Hypothalamus (tissue), 51 donors: ENCODE measurements at regions not wholly inside any gene's neighbourhood (a gene's known extent, or its start where the extent isn't known, plus 50 kb on each side); places are given as distances from the start of the nearest gene placed in this dataset.

Experiments
- DNase-seq, 51 donors: peaks; one replicate each; lab custom pipeline; 2025; lab: John Stamatoyannopoulos, UW

DNA sequence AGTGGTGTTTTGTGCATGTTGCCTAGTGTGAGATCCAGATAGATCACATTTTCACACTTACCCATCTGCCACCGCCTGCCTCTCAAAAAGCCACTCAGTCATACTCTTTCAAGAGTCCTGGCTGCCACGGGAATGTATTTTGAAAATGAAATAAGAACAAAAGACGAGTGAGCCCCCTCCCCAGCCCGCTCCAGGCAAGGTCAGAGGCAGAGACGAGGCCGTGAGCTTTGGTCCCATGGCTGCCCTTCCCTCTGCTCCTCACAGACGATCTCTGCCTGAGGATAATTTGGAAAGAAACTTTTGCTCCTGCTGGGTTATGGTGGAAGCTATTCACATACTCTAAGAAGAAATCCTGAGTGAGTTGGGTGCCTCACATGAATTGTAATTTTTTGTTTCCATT, 924.3 kb downstream of the BCL11B start:
- no peak for DNase-seq

DNA sequence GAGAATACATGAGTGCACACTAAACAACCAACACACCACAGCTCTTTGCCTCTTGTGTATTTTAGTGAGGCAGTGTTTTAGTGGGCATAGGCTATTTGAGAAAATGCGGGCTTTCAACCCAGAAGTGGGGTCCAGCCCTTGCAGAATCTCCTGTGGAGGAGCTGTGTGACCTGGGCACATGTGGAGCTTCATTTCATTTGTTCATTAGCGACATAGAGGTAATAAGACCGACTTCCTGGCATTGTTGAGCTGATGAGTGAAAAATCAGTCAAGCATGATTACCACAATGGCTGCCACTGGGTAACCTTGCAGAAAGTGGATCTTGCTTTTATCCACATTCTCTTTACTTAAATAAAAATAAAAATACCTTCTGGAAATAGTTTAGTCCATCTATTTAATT, 923.5 kb downstream of the BCL11B start:
- no peak for DNase-seq

GRCh38 chr14:98350213-98350612, 921.8 kb downstream of the BCL11B start:
- no peak for DNase-seq

DNA sequence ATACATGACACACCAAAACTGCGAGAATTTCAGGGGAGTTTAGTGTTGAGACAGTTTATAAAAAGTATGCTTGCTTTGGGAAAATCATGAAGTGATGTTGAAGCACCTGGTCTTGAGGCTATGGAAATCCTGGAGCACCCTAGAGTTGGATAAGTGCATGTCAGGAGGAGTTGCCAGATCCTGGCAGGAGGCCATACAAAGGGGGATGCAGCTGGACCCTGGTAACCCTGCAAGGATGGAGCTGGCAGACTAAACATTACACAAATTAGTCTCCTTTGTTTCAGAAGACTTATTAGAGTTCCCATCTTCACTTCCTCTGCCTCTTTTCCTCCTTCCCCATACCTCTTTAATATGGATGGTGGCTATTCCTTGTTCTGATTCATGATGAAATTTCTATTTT, 907.0 kb downstream of the BCL11B start:
- no peak for DNase-seq

DNA sequence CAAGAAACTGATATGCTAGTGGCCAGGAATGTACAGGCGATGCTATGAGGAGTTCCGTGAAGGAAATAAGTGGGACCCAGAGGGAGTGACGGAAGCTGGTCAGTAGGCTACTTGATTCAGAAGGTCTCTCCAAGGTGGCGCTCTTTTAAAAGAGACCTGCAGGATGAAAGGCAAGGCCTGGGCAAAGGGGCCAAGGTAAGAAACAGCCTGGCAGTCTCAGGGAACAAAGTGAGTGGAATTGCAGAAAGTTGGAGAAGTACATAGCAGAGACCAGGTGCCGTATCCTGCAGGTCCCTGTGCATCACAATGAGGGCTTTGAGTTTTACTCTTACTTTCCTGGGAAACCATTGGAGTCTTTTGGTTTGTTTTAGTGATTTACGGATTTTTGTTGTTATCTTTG, 905.6 kb downstream of the BCL11B start:
- DNase-seq = no peak

GRCh38 chr14:98368221-98368620, 903.8 kb downstream of the BCL11B start:
- DNase-seq = no peak

DNA sequence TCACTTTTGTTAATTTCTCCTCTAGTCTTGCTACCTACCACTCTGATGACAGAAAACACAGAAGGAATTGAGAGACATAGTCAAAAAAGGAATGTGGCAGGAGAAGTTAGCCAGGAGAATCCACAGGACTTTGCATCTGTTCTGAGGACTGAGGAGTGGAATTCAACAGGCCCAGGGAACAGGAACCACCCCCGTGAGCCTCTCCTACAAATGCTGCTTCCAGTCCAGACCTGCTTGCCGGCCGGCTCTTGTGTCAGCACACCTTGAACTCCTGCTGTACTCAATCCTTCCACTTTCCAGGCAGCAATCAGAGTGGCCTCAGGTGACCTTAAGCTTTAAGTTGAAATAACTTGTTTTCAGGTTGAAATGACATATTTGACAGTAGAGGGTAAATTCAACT, 903.1 kb downstream of the BCL11B start:
- no peak for DNase-seq

- no peak for DNase-seq
Measured at GRCh38 chr14:98369344-98369743, 902.7 kb downstream of the BCL11B start.

DNA sequence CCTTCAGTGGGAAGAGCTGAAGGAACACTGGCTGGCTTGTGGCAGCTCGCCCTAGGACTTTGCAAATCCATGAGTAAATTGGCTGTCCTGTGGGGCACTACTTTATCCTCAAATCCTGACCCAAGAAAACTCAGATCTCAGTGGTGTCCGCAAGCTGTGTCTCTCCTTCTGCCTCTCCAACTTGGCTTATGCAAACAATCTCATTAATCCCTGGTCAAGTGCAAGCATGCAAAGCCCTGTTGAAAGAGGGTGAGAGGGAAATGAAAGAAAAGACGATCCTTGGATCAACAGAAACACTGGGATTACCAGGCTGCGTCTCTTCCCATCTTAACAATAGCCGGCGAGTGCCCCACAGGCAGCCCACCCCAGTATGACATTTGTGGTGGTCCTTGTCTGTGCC, 901.6 kb downstream of the BCL11B start:
- no peak for DNase-seq

DNA sequence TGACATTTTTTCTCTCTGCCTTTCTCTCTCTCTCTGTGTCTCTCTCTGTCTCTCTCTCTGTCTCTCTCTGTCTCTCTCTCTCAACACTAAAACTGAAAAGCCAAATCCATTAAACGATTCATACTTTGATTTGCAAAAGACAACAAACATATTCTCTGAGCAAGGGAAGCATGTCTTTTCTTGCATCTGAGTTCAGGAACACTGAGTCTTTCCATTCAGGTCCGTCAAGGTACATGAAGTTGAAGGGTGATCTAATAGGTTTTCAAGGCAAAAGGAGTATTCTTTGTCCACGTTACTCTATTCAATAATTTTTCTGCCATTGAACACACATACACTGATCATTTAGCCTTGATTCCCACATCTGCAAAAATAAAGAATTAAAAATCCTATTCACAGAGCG, 900.9 kb downstream of the BCL11B start:
- DNase-seq = no peak

DNA sequence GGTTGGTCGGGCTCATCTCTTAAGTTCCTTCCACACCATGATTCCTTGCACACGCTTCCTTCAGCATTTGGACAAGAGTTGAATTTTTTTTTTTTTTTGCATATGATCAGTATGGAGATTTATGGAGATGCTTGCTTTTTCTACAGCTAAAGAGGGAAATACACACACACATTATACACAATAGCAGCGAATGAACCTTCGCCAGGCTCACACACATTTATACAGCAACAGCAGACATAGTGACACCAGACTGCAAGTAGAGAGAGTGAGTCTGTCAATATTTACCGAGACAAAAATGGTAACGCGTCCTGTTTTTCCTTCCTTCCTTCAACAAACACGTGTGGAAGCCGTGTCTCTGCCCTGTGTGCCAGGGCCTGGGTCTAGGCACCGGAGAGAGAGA, 897.9 kb downstream of the BCL11B start:
- DNase-seq = no peak

DNA sequence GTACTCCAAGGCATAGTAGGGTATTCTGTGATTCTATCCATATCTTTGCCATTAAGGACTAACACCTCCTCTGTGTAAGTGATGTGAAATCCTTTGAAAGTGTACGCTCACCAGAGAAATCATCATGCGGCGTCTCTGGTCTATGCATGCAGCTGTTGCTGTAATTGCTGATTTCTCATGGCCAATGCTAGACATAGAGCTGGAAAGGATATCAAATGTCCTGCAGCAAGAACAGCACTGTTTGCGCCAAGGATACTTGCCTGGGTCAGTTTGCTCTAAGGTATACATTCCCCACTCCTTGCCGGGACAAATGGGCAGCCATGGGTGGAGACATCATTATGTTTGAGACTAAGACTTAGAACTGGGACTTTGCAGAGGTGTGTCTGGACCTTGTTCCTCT, 896.4 kb downstream of the BCL11B start:
- no peak for DNase-seq

- DNase-seq = no peak
Measured at GRCh38 chr14:98379830-98380229, 892.2 kb downstream of the BCL11B start.

DNA sequence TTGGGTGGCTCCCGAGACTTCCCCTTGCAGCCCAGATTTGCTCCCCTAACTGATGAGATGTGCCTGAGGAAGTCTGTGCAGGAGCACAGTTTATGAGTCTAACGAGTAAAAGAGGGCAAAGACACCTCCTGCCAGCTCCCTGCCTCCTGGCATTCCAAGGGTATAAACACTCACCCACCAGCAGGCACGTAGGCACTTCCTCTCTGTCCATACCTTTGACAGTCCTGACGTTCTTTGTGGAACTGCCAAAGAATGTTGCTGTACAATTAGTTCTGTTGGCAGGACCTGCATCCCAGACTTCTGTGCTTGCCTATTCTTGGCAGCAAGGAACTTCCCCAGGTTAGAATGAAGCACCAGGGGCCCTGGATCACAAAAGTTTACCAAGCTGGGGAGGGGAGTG, 889.3 kb downstream of the BCL11B start:
- no peak for DNase-seq

- DNase-seq = no peak
Measured at GRCh38 chr14:98385851-98386250, 886.1 kb downstream of the BCL11B start.

GRCh38 chr14:98391061-98391460, 880.9 kb downstream of the BCL11B start:
- no peak for DNase-seq

GRCh38 chr14:98393527-98393926, 878.5 kb downstream of the BCL11B start:
- no peak for DNase-seq

DNA sequence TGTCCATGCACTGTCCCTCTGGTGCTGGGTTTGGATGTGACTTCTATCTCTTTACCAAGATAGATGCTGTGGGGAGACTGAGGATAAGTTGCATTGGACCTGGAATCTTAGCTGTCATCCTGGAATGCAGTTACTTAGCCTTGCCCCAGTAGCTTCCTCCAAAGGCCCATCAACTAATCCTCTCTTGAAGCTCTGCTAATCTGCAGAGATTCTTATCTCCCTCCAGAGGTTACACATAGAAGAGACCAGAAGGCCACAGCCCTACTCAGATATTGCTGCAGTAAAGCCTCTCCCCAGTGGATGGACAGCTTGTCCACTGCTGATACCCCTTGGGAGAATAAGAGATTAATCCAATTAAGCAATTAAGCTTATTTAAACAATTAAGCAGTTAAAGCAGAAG, 867.2 kb downstream of the BCL11B start:
- DNase-seq = no peak

DNA sequence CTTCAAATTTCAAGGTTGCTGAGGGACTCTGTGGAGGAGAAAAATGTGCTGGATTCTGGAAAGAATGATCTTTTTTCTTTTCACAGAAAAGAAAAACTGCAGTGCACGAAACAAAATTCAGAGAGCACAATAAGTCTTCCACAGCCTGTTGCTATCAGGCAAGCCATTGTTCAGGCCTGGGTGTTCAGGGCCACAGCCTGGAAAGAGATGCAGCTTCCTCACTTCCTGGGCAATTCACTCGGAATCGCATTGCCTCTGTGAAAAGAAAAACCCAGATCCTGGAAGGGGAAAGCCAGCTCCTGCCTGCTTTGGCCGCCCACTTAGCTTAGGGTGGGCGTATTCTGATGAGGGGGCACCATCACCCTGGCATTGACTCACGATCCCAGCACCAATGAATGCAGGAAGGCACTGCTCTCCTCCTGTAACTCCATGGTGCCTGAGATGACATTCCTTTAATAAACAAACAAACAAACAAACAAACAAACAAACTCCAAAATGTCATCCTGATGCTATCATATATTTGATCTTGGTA, 863.9 kb downstream of the BCL11B start:
- DNase-seq = peak in 5 of 51 donors; percentile 1 to 8 (median 2)

DNA sequence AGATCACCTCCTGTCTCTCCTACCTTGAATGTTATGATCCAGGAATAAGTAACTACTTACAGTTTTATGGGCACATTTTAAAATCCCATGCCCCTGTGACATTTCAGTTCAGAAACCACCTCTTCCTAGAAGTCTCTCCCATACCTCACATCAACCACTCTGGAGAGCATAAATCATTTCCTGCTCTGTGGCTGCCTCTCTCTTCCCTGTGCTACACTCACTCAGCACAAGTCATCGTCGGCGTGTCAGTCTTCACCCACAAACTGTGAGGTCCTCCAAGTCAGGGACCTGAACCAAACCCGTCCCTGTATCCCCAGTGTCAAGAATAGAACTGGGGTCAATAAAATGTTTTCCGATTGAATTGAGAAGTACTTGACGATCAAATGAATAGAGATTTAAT, 863.3 kb downstream of the BCL11B start:
- no peak for DNase-seq

DNA sequence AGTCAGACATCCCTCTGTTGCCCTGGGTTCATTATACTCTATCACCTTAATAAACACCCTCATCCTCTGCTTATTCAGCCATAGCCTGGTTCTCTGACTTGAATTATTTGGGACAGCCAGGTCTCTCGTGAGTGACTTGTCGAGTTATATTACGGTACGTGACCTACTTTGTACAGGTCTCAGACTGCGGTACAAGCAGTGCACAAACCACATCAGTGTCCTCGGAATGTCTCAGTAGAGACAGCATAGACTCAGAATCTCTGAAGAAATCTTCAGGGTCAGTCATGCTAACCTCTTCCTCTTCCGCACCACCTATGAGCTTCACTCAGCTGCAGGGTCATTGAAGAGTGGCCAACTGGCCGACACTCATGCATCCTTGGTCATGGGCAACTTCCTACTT, 860.8 kb downstream of the BCL11B start:
- no peak for DNase-seq

DNA sequence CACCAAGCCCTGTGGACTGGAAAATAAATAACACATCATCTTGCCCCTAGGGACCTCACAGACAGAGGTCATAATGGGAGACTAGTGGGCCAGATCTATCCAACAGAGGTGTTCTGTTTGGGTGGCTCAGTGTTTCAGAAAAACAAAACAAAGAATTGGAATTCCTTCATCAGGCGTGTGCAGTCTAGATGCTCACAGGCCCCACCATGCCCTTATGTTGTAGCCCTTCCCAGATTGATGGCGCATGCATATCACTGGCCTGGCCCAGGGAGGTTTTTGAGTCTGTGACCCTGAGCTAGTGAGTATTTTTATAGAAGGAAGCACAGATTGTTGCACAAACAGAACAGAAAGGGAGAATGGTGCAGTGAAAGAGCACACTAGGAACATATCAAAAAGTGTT, 859.6 kb downstream of the BCL11B start:
- DNase-seq = no peak

GRCh38 chr14:98415766-98416165, 856.2 kb downstream of the BCL11B start:
- DNase-seq = no peak

DNA sequence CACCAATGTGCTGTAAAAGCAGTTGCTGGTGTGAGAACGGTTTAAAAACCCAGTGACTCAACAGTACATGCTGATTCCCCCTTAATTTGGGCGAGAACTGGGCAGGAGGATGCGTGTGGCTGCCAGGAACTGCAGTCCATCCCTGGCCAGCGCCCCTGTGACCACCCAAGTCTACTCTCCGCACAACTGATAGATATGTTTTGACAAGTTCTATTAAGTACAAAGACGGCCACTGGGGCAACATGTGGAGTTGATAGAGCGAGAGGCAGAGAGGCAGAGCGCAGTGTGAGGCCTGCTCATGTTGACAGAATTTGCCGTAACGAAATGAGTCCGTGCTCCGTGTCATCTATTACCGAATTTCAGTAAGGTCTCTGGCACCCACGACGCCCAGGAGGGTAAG, 855.0 kb downstream of the BCL11B start:
- no peak for DNase-seq
